ENCODE measurements at regions not wholly inside any gene's neighbourhood (a gene's known extent, or its start where the extent isn't known, plus 50 kb on each side); places are given as distances from the start of the nearest gene placed in this dataset.

- Histone ChIP-seq H3K79me1 (ENCODE audit: low read length) (no peaks in the 10 kb centered on the region), H3K4me1 (ENCODE audit: control insufficient read depth, low read depth, low read length) (no peaks in the 10 kb centered on the region), H2AK5ac (ENCODE audit: low read length) (no peak overlapping the region), H4K5ac (ENCODE audit: low read length) (no peak overlapping the region), H3K27ac (ENCODE audit: low read depth, low read length) (no peak overlapping the region), H4K8ac (ENCODE audit: low read depth, low read length) (no peak overlapping the region), H3K4me3 (ENCODE audit: low read length) (no peak overlapping the region), H2BK5ac (ENCODE audit: low read length) (no peak overlapping the region), H2BK15ac (replicated peaks; ENCODE audit: low read depth) (no peak overlapping the region), H2BK120ac (ENCODE audit: low read depth, low read length) (no peak overlapping the region), H3K79me2 (ENCODE audit: control insufficient read depth, insufficient read depth, low read length) (no peaks in the 10 kb centered on the region), H3K9ac (ENCODE audit: low read length) (no peak overlapping the region), H3K56ac (ENCODE audit: low read length) (no peak overlapping the region), H3K36me3 (ENCODE audit: control insufficient read depth, insufficient read depth, low read length) (no peaks in the 10 kb centered on the region), H3K4ac (ENCODE audit: low read depth, low read length) (no peak overlapping the region), H3K23ac (ENCODE audit: low read length) (no peak overlapping the region), H3K18ac (ENCODE audit: low read length) (no peak overlapping the region), H3K4me2 (ENCODE audit: low read length) (no peak overlapping the region), H3K27me3 (ENCODE audit: insufficient read depth, low read length, poor library complexity) (no peaks in the 10 kb centered on the region)
- no peak for DNase-seq
- no CpG with 5 or more reads among the region's 4 CpGs for WGBS (ENCODE audit: extremely low coverage, insufficient coverage, low lambda C conversion rate)
Observed at GRCh38 chr2:213202011-213202410, 50.6 kb upstream of the IKZF2 start.

GRCh38 chr2:213205944-213206343, 54.5 kb upstream of the IKZF2 start:
- Histone ChIP-seq H2BK5ac (ENCODE audit: low read length) (no peak overlapping the region), H3K4me1 (ENCODE audit: control insufficient read depth, low read depth, low read length) (no peaks in the 10 kb centered on the region)

GRCh38 chr2:213213186-213213585, 61.8 kb upstream of the IKZF2 start:
- no peaks in the 10 kb centered on the region for H3K79me1 ChIP-seq (ENCODE audit: low read length)
- no peak overlapping the region for H4K5ac ChIP-seq (ENCODE audit: low read length)
- H3K56ac ChIP-seq (ENCODE audit: low read length) = no peak overlapping the region
- H2AK5ac ChIP-seq (ENCODE audit: low read length) = no peak overlapping the region
- H3K4me1 ChIP-seq (ENCODE audit: control insufficient read depth, low read depth, low read length) = no peaks in the 10 kb centered on the region
- no peaks in the 10 kb centered on the region for H3K36me3 ChIP-seq (ENCODE audit: control insufficient read depth, insufficient read depth, low read length)
- no peak overlapping the region for H2BK15ac ChIP-seq (replicated peaks; ENCODE audit: low read depth)
- no peak overlapping the region for H2BK5ac ChIP-seq (ENCODE audit: low read length)
- H4K8ac ChIP-seq (ENCODE audit: low read depth, low read length) = no peak overlapping the region
- no CpG with 5 or more reads among the region's 6 CpGs for WGBS (ENCODE audit: extremely low coverage, insufficient coverage, low lambda C conversion rate)
- H3K23ac ChIP-seq (ENCODE audit: low read length) = no peak overlapping the region
- no peak overlapping the region for H3K4me3 ChIP-seq (ENCODE audit: low read length)
- H3K4ac ChIP-seq (ENCODE audit: low read depth, low read length) = no peak overlapping the region
- no peak overlapping the region for H2BK120ac ChIP-seq (ENCODE audit: low read depth, low read length)
- H3K9ac ChIP-seq (ENCODE audit: low read length) = no peak overlapping the region
- DNase-seq = no peak
- H3K4me2 ChIP-seq (ENCODE audit: low read length) = no peak overlapping the region
- H3K27me3 ChIP-seq (ENCODE audit: insufficient read depth, low read length, poor library complexity) = no peaks in the 10 kb centered on the region
- no peak overlapping the region for H3K27ac ChIP-seq (ENCODE audit: low read depth, low read length)
- H3K79me2 ChIP-seq (ENCODE audit: control insufficient read depth, insufficient read depth, low read length) = no peaks in the 10 kb centered on the region
- H3K18ac ChIP-seq (ENCODE audit: low read length) = no peak overlapping the region

More at GRCh38 chr2:213205944-213206343, 54.5 kb upstream of the IKZF2 start:
- H3K36me3 ChIP-seq (ENCODE audit: control insufficient read depth, insufficient read depth, low read length) = no peaks in the 10 kb centered on the region
- no peak for DNase-seq
- H3K56ac ChIP-seq (ENCODE audit: low read length) = no peak overlapping the region
- H3K4ac ChIP-seq (ENCODE audit: low read depth, low read length) = no peak overlapping the region
- H3K9ac ChIP-seq (ENCODE audit: low read length) = no peak overlapping the region
- H2BK15ac ChIP-seq (replicated peaks; ENCODE audit: low read depth) = no peak overlapping the region
- no peaks in the 10 kb centered on the region for H3K79me1 ChIP-seq (ENCODE audit: low read length)
- H3K27me3 ChIP-seq (ENCODE audit: insufficient read depth, low read length, poor library complexity) = no peaks in the 10 kb centered on the region
- H2AK5ac ChIP-seq (ENCODE audit: low read length) = no peak overlapping the region
- H3K79me2 ChIP-seq (ENCODE audit: control insufficient read depth, insufficient read depth, low read length) = no peaks in the 10 kb centered on the region
- no peak overlapping the region for H4K5ac ChIP-seq (ENCODE audit: low read length)
- no peak overlapping the region for H4K8ac ChIP-seq (ENCODE audit: low read depth, low read length)
- no peak overlapping the region for H3K4me3 ChIP-seq (ENCODE audit: low read length)
- H3K4me2 ChIP-seq (ENCODE audit: low read length) = no peak overlapping the region
- H3K27ac ChIP-seq (ENCODE audit: low read depth, low read length) = no peak overlapping the region
- H3K18ac ChIP-seq (ENCODE audit: low read length) = no peak overlapping the region
- no peak overlapping the region for H2BK120ac ChIP-seq (ENCODE audit: low read depth, low read length)
- no CpG with 5 or more reads among the region's 1 CpG for WGBS (ENCODE audit: extremely low coverage, insufficient coverage, low lambda C conversion rate)
- no peak overlapping the region for H3K23ac ChIP-seq (ENCODE audit: low read length)

- Histone ChIP-seq H2BK15ac (replicated peaks; ENCODE audit: low read depth) (no peak overlapping the region), H3K18ac (ENCODE audit: low read length) (no peak overlapping the region), H3K4ac (ENCODE audit: low read depth, low read length) (no peak overlapping the region), H2AK5ac (ENCODE audit: low read length) (no peak overlapping the region), H3K4me3 (ENCODE audit: low read length) (no peak overlapping the region), H3K36me3 (ENCODE audit: control insufficient read depth, insufficient read depth, low read length) (no peaks in the 10 kb centered on the region), H3K79me1 (ENCODE audit: low read length) (no peaks in the 10 kb centered on the region), H3K23ac (ENCODE audit: low read length) (no peak overlapping the region), H3K4me1 (ENCODE audit: control insufficient read depth, low read depth, low read length) (no peaks in the 10 kb centered on the region), H3K56ac (ENCODE audit: low read length) (no peak overlapping the region), H2BK5ac (ENCODE audit: low read length) (no peak overlapping the region), H3K9ac (ENCODE audit: low read length) (no peak overlapping the region), H3K27me3 (ENCODE audit: insufficient read depth, low read length, poor library complexity) (no peaks in the 10 kb centered on the region), H4K5ac (ENCODE audit: low read length) (no peak overlapping the region), H4K8ac (ENCODE audit: low read depth, low read length) (no peak overlapping the region), H3K4me2 (ENCODE audit: low read length) (no peak overlapping the region), H3K79me2 (ENCODE audit: control insufficient read depth, insufficient read depth, low read length) (no peaks in the 10 kb centered on the region), H2BK120ac (ENCODE audit: low read depth, low read length) (no peak overlapping the region), H3K27ac (ENCODE audit: low read depth, low read length) (no peak overlapping the region)
- WGBS (ENCODE audit: extremely low coverage, insufficient coverage, low lambda C conversion rate) = no CpG with 5 or more reads among the region's 10 CpGs
- no peak for DNase-seq
Observed at GRCh38 chr2:213214209-213214608, 62.8 kb upstream of the IKZF2 start.

GRCh38 chr2:213216461-213216860, 65.0 kb upstream of the IKZF2 start:
- Histone ChIP-seq H2BK120ac (ENCODE audit: low read depth, low read length) (no peak overlapping the region), H3K27me3 (ENCODE audit: insufficient read depth, low read length, poor library complexity) (no peaks in the 10 kb centered on the region), H3K4me1 (ENCODE audit: control insufficient read depth, low read depth, low read length) (no peaks in the 10 kb centered on the region), H3K4ac (ENCODE audit: low read depth, low read length) (no peak overlapping the region), H3K36me3 (ENCODE audit: control insufficient read depth, insufficient read depth, low read length) (no peaks in the 10 kb centered on the region), H3K79me2 (ENCODE audit: control insufficient read depth, insufficient read depth, low read length) (no peaks in the 10 kb centered on the region), H3K27ac (ENCODE audit: low read depth, low read length) (no peak overlapping the region), H3K18ac (ENCODE audit: low read length) (no peak overlapping the region), H2BK15ac (replicated peaks; ENCODE audit: low read depth) (no peak overlapping the region), H2AK5ac (ENCODE audit: low read length) (no peak overlapping the region), H4K5ac (ENCODE audit: low read length) (no peak overlapping the region), H3K56ac (ENCODE audit: low read length) (no peak overlapping the region), H3K4me3 (ENCODE audit: low read length) (no peak overlapping the region), H2BK5ac (ENCODE audit: low read length) (no peak overlapping the region), H3K79me1 (ENCODE audit: low read length) (no peaks in the 10 kb centered on the region), H3K4me2 (ENCODE audit: low read length) (no peak overlapping the region), H3K9ac (ENCODE audit: low read length) (no peak overlapping the region), H3K23ac (ENCODE audit: low read length) (no peak overlapping the region), H4K8ac (ENCODE audit: low read depth, low read length) (no peak overlapping the region)
- no CpG with 5 or more reads among the region's 5 CpGs for WGBS (ENCODE audit: extremely low coverage, insufficient coverage, low lambda C conversion rate)
- no peak for DNase-seq

- Histone ChIP-seq H3K56ac (ENCODE audit: low read length) (no peak overlapping the region), H3K79me2 (ENCODE audit: control insufficient read depth, insufficient read depth, low read length) (no peaks in the 10 kb centered on the region), H3K4ac (ENCODE audit: low read depth, low read length) (no peak overlapping the region), H3K36me3 (ENCODE audit: control insufficient read depth, insufficient read depth, low read length) (no peaks in the 10 kb centered on the region), H3K4me1 (ENCODE audit: control insufficient read depth, low read depth, low read length) (no peaks in the 10 kb centered on the region), H3K4me3 (ENCODE audit: low read length) (no peak overlapping the region), H3K9ac (ENCODE audit: low read length) (no peak overlapping the region), H3K27ac (ENCODE audit: low read depth, low read length) (no peak overlapping the region), H2BK120ac (ENCODE audit: low read depth, low read length) (no peak overlapping the region), H4K8ac (ENCODE audit: low read depth, low read length) (no peak overlapping the region), H3K18ac (ENCODE audit: low read length) (no peak overlapping the region), H3K27me3 (ENCODE audit: insufficient read depth, low read length, poor library complexity) (no peaks in the 10 kb centered on the region), H3K79me1 (ENCODE audit: low read length) (no peaks in the 10 kb centered on the region), H2BK15ac (replicated peaks; ENCODE audit: low read depth) (no peak overlapping the region), H4K5ac (ENCODE audit: low read length) (no peak overlapping the region), H2BK5ac (ENCODE audit: low read length) (no peak overlapping the region), H3K4me2 (ENCODE audit: low read length) (no peak overlapping the region), H3K23ac (ENCODE audit: low read length) (no peak overlapping the region), H2AK5ac (ENCODE audit: low read length) (no peak overlapping the region)
- WGBS (ENCODE audit: extremely low coverage, insufficient coverage, low lambda C conversion rate) = no CpG with 5 or more reads among the region's 1 CpG
- DNase-seq = no peak
Observed at GRCh38 chr2:213219816-213220215, 64.4 kb upstream of the SPAG16 start.

Measured in mesendoderm (in vitro differentiated cells).